Left kidney (tissue), 1 donor: ENCODE measurements at regions not wholly inside any gene's neighbourhood (a gene's known extent, or its start where the extent isn't known, plus 50 kb on each side); places are given as distances from the start of the nearest gene placed in this dataset.
A peak's percentile ranks its signal among the peaks of the same experiment; 100 is the strongest.

Experiments used
- DNase-seq: peaks from one replicate; pipeline ENCODE4 v3.0.0-alpha.2; 2013

DNA sequence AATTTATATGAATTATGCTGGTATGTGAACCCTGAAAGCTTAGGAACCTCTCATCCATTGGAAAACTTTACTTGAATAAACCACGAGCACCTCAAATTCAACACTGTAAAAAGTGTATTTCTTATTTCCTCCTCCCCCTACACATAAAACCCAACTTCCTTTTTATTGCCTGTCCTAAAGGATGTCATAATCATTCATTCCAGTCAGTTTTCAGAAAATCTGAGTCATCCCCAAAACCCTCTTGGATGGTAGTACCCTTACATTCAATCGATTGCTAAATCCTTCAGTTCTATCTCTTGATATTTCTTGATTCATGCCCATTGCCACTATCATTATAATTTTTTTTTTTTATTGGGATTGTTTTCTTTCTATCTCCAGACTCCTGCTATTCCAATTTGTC lies 91.1 kb upstream of the ATP8A1 start:
- no peak for DNase-seq

DNA sequence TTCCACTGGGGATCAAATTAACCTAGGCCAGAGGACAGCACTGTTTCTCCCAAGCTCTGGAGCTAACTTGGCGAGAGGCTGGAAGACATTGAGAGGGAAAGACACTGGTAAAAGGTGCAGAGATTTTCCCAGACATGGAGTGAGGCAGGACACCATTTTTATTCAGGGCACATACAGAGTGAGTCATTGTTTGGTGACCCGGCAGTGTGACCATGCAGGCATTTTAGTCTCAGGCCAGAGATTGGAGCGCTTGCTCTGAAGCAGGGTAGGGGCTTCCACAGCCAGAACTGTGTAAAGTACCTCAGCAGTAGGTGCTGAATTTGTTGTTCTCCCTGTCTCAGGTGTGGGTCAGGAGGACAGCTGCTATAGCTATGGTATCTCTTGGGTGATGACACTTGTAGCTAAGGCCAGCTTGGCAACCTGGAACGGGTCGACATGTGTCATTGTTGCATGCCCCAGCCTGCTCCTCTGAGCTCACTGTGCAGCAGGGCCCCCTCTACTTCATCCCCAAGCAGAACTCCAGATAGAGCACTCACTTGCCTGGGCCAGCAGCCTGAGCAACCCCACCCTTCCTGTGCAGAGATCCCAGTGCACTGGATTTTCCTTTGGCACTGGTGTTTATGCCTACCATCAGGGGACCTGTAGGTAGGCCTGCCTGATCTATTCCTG lies 79.8 kb upstream of the ATP8A1 start:
- DNase-seq, result no peak

DNA sequence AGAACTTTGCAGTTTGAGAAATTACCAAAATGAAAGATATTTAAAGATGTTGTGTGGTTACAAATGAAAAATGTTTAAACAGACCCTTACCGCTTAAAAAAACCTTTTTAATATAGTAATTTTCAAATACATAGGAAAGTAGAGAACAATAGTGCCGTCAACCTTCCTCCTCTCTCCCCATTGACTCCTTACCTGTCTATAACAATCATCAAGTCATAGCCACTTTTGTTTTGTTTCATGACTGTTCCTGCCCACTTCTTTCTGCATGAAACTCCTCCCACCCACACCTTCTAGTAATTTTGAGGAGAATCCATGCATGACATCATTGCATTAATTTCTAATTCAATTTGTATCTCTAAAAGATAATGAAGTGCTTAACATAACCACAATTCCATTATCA lies 76.5 kb upstream of the ATP8A1 start:
- DNase-seq, result no peak

DNA sequence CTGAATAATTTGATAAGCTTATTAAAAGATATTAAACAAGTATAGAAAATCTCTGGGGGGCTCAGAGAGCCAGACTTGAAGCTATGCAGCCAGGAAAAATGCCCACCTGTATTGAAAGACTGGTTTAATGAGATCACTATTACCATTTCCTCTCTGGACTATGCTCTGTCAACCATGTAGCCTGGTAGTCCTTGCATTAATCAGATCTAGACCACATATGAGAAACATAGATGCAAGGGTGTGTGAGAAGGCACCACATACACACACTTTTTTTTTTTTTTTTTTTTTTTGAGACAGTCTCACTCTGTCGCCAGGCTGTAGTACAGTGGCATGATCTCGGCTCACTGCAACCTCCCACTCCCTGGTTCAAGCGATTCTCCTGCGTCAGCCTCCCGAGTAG lies 75.9 kb upstream of the ATP8A1 start:
- no peak for DNase-seq

DNA sequence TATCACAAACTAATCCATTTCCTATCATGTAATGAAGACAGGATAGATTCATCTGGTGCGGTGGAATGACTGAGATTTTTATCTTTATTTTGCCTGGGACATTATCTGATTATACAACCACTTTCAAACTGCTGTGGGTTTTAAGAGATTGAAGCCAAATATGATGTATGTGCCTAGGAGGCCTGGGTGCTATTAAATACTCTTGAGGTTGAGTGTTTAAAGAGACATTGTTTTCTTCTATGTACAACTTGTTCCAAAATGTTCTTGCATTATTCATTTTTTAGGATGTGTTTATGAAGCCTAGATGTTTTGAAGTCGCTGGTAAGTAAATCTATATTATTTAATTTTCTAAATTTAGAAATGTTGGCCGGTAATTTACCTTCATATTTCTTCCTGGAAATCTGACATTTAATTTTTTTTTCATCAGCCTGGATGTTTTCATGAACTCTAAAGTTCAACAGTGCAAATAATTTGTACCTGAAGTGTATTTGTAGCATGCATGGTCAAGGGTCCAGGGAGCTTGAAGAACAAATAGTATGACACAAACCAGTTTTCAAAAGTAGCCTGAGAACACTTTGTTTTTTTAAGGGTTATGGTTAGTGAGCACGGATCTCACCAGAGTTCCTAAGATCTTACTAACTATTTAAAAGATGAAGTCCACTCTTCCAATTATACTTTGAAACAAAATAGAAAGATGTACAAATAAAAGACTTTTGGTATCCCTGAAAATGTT lies 72.8 kb upstream of the ATP8A1 start:
- no peak for DNase-seq

DNA sequence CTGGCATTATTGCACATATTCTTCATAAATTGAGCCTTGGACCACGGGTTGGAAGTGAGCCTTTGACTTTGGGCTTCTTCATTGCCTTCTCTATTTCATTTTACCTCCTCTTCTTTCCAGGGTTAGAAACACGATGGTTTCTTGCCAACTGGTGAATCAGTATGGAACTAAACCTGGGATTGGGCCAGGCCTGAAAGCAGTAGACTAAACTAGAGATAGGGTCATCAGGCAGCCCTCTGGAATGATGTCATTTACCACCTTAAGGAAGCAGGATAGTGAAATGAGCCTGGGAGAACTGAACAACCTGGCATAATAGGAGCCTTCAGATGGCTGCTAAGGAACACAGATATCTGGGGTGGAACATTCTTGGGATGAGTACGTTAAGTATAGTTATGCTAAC lies 67.5 kb upstream of the ATP8A1 start:
- DNase-seq, result no peak

DNA sequence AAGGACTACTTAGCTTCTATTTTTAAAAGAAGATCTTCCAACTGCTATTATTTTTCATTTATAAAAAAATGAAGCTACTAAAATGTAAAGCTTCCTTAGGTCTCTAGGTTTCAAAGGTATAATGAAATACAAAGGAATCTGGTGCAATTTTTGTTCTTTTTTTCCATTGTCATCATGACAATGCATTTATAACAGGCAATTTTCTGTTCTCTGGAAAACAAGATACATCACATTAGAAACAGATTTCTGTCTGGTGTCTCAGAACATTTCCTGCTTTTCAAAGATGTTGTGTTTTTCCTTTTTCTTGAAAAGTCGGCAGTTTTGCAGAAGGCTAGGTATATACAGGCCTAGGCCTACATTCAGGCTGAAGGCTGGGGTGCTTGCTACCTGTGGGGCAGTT lies 63.6 kb upstream of the ATP8A1 start:
- DNase-seq, result no peak

DNA sequence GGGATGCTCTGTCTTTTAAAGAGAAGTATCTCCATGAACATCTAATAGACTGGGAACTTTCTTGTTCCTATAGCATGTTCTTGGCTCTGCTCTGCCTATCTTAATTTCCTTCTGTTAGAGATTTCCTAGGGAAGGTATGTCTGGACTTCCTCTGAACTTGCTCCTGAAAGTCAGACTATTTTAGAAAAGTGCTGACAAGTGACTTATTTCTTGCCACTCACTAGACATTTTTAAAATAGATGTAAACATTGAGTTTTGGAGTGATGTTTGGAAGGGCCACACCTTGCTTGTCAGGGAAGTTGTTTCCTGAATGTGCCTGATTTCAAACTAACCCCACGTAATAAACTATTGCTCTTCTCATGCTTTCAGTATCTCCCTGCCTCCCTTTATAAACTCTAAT lies 62.4 kb upstream of the ATP8A1 start:
- no peak for DNase-seq

DNA sequence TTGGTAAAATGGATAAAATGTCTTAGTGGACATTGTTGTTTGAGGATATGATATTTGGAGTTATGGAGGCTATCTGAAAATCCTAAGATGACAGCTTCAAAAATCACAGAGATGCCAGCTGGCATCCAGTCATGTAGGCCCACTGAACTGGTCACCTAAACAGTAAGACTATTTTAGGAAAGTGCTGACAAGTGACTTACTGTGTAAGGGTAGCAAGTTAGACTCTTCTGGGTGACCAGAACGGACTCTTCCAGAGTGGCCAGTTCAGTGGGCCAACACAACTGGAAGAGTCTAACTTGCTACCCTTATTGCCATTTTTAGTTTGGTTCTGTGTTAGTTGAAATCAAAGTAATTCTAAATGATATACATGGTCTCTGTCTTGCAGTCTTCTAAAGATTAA lies 61.4 kb upstream of the ATP8A1 start:
- no peak for DNase-seq

DNA sequence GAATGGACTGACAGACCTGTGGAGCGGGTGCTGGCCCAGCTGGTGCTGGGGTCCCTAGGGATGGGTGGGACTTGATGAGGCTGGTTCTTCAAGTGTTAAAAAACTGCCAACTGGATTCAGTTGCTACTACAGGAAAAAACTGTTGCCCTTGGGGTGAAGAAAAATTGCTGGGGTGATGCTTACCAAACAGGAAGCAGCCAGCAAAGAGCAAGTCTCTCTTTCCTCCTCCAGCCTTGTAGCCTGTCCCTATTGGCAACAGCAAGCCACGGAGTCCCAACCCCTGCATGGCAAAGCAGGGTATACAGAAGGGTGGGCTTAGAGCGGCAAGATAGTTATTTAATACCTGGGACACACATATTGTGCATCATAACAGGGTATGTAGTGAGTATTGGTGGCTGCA lies 60.1 kb upstream of the ATP8A1 start:
- DNase-seq, result no peak

DNA sequence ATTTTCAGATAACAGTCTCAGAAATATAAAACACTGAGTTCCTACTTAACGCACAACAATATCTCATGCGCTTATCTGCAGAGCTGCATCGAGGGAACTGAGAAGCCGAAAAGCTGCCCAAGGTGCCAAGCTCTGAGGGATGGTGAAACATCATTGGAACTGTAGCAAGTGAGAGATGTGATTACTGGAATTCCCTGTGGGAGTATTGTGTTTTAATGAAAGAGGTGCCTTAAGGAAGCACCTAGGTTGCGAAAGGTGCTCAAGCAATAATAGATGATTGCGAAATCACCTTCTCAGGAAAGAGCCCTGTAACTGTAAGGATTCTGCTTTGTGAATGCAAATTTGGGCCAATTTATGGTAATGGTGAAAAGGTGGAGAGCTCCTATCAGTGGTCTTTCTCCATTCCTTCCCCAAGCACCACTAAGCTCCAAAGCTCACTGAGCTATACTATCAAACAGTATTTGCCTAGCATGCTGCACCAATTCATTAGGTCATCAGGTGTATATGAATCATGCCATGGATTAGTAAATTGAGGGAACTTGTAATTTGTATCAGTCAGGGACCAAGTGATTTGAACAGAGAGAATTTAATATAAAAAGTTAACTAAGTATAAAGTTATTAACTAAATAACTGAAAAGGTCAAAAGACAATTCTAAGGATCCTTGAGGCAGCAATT lies 59.0 kb upstream of the ATP8A1 start:
- DNase-seq, result no peak

DNA sequence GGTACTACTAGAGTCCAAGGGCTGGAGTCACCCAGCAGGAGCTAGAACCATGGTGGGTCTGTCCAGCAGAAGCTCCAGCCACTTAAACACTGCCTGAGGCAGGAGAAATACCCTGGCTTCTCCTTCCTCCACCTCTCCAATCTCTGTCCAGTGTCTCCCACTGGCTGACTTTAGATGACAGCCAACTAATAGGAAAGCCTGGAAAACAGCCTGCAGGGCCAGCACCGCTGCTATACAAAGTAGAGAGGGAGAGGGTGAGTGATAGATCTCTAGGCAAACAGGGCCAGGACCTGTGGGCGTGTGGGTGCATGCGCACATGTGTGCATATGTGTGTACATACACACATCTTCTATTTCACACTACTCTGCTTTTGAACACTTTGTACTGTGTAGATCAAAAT lies 56.5 kb upstream of the ATP8A1 start:
- DNase-seq, result no peak

DNA sequence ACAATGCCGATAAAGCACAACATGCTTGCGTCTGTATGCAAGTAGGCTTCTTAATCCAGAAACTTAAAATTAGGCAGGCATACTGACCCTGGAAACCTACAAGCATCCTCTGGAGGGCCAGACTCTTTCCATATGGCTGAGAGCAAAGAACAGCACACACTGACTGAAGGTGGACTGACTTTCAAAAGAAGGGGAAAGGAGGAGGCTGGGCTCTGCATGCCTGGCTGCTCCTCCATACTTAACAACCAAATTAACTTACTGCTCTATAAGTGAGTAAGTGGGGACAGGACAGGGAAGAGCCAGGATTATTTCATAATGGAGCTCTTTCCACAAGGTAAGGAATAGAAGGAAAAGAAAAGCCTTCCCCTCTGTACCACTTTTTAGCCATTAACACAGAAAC lies 55.9 kb upstream of the ATP8A1 start:
- no peak for DNase-seq

DNA sequence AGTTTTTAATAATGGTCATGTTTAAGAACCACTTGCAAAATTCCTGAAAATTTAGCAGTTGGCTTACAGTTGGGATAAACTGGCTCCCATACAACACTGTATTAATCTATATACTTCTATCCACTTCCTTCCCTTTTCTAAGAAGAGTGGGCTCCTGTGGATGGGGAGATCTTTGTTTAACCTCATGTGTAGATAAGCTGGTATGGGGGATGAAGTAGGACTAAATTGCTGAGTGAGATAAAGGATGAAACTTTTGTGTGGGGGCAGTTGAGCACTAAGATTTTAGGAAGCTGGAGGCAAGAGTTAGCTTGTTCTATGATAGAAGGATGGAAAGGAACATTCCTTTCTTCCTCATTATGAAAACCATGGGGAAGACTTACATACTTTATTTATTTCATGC lies 54.6 kb upstream of the ATP8A1 start:
- no peak for DNase-seq

DNA sequence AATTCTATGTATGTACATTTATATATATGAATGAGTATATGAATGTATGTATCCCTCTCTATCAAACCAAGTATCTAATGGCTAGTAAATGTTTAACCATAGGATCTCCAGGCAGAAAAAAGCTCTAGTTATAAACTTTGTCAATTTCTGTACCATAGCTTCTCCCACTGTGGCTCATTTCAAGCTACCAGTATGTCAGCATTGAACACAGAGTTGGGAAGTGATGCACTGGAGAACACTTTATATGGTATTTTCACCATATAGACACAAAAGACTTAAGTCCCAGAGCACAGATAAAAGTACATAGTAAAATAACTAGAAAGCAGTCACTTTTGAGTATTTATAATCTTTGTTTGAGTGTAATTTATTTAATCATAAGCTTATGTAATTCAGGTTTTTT lies 53.9 kb upstream of the ATP8A1 start:
- no peak for DNase-seq

DNA sequence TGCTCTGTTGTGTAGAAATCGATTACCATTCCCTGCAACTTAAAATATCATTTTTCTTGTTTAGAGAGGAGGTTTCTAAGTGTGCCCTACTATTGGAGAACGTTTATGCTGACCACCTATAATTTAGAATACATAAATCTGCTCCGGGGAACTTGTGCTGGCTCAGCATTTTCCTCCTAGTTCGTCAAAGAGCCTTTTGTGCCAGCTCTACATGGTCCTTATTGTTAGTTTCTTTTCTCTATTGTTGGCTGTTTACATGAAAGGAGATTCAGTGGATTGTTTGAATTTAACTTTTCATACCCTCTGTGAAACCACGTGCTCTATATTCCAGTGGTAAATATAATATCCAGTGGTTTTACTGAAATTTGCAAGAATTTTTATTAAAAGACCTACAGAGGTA lies 53.4 kb upstream of the ATP8A1 start:
- no peak for DNase-seq

DNA sequence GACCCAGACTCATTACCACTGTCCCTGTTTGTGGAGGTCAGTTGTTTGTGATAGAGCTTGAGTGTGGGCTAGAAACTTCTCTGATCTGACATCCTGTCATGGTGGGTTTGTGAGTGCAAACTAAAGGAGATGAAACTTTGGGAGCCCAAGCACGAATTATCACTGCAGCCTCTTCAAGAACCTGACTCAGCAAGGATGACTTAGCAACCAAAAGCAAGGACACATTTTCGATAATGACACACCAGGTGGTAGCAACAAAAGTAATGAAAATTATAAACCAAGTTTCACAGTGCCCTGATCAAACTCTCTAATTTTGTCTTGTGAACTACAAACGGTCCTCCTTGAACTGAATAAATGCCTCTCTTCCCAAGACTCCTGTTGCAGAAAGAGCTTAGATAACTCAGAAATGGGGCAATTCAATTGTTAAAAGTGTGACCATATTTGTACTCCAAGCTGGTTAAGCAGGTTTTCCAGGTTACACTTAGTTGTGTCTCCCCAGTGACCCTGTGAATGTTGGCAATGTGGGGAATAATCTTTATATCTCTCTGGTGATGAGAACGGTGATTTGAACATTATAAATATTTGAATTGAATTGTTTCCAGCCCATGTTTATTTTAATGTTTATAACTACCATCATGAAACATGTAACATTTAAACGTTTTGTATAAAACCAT lies 52.6 kb upstream of the ATP8A1 start:
- DNase-seq, result peak; percentile 27

DNA sequence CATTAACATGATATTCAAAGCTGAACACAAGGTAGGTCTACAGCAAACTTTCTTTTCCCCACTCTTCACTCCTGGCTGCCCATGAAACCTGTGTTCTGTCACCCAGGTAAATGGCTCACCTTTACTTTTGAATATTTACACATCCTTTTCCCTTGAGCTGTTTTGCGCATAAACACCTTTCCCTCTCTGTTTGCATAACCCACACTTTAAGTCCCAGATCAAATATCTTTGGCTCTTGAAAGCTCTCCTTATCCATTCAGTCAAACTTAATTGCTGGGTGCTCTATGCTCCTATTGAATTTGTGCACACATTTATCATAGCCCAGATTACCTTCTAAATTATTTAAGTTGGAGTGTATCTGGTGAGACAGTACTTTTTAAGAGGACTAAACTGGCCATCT lies 51.7 kb upstream of the ATP8A1 start:
- DNase-seq, result no peak
